ENCODE measurements at regions not wholly inside any gene's neighbourhood (a gene's known extent, or its start where the extent isn't known, plus 50 kb on each side); places are given as distances from the start of the nearest gene placed in this dataset.
"Not testable (repeated sequence)": the region's sequence is repeated elsewhere in the genome, so short reads cannot be mapped to it uniquely, and the experiment has no call there.

- POLR2A ChIA-PET = no interaction called here
- no peak for TF ChIP-seq EZH2phosphoT487 (IDR thresholded peaks at IDR 0.05; ENCODE audit: borderline replicate concordance, low read depth, low read length)
- no peak for TF ChIP-seq CTCF (conservative IDR thresholded peaks at IDR 0.05; ENCODE audit: low read length)
- H3K9me3 ChIP-seq (ENCODE audit: low read length) = no peaks in the 10 kb centered on the region
Measured at GRCh38 chr11:37843603-37844002, 1245.6 kb upstream of the RAG2 start.

DNA sequence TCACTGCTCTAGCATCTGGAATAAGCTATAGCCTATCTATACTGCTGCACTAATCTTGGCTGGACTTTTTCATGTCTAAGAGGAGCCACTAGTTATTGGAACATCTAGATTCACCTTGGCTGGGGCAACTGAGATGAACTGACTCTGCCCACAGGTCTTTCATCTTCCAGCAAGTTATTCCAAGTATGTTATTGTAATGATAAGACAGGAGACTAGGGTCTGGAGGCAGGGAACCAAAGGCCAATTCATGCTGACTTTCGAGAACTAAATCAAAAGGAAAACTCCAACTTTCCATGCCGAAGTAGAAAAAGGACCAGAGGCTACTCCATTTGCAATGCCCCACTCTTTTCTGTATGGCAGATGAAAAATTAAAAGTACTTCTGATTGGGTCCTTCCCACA lies 1243.0 kb upstream of the RAG2 start:
- H3K27ac ChIP-seq (ENCODE audit: low read depth, low read length, poor library complexity, severe bottlenecking) = no peak overlapping the region
- DNase-seq (ENCODE audit: low spot score) = no peak
- H3K79me2 ChIP-seq (ENCODE audit: insufficient read depth, low read depth, low read length) = no peaks in the 10 kb centered on the region
- H3K9me2 ChIP-seq (ENCODE audit: insufficient read depth, low read length) = no peaks in the 10 kb centered on the region
- no peaks in the 10 kb centered on the region for H3K4me1 ChIP-seq (ENCODE audit: insufficient read depth, low read length, poor library complexity, severe bottlenecking)
- no TSS peak for BruUV-seq (replicated peaks)
- no peaks in the 10 kb centered on the region for H3K9me3 ChIP-seq (ENCODE audit: low read length)
- H3K4me3 ChIP-seq (ENCODE audit: low read depth, low read length, poor library complexity, severe bottlenecking) = no peak overlapping the region
- ChIA-PET POLR2A (no interaction called here), CTCF (ENCODE audit: unreplicated experiment) (no interaction called here)
- H2AFZ ChIP-seq (ENCODE audit: low read length) = no peak overlapping the region
- TF ChIP-seq EZH2phosphoT487 (IDR thresholded peaks at IDR 0.05; ENCODE audit: borderline replicate concordance, low read depth, low read length) (no peak), CTCF (conservative IDR thresholded peaks at IDR 0.05; ENCODE audit: low read length) (no peak)
- no peak overlapping the region for H3K4me2 ChIP-seq (ENCODE audit: low read length)
- no peaks in the 10 kb centered on the region for H3K36me3 ChIP-seq (ENCODE audit: insufficient read depth, low read length)
- H4K20me1 ChIP-seq (ENCODE audit: insufficient read depth, low read length) = no peaks in the 10 kb centered on the region
- intact Hi-C loops (cut with micrococcal nuclease; ENCODE audit: unreplicated experiment) = no loop called here

More at GRCh38 chr11:37843603-37844002, 1245.6 kb upstream of the RAG2 start:
- no peak overlapping the region for H2AFZ ChIP-seq (ENCODE audit: low read length)
- H4K20me1 ChIP-seq (ENCODE audit: insufficient read depth, low read length) = no peaks in the 10 kb centered on the region
- H3K4me1 ChIP-seq (ENCODE audit: insufficient read depth, low read length, poor library complexity, severe bottlenecking) = no peaks in the 10 kb centered on the region
- no peaks in the 10 kb centered on the region for H3K36me3 ChIP-seq (ENCODE audit: insufficient read depth, low read length)
- no peak for DNase-seq (ENCODE audit: low spot score)
- no peaks in the 10 kb centered on the region for H3K79me2 ChIP-seq (ENCODE audit: insufficient read depth, low read depth, low read length)
- CTCF ChIA-PET (ENCODE audit: unreplicated experiment) = no interaction called here
- H3K27ac ChIP-seq (ENCODE audit: low read depth, low read length, poor library complexity, severe bottlenecking) = no peak overlapping the region
- no TSS peak for BruUV-seq (replicated peaks)
- no peak overlapping the region for H3K4me3 ChIP-seq (ENCODE audit: low read depth, low read length, poor library complexity, severe bottlenecking)
- H3K9me2 ChIP-seq (ENCODE audit: insufficient read depth, low read length) = no peaks in the 10 kb centered on the region
- intact Hi-C loops (cut with micrococcal nuclease; ENCODE audit: unreplicated experiment) = no loop called here
- no peak overlapping the region for H3K4me2 ChIP-seq (ENCODE audit: low read length)

DNA sequence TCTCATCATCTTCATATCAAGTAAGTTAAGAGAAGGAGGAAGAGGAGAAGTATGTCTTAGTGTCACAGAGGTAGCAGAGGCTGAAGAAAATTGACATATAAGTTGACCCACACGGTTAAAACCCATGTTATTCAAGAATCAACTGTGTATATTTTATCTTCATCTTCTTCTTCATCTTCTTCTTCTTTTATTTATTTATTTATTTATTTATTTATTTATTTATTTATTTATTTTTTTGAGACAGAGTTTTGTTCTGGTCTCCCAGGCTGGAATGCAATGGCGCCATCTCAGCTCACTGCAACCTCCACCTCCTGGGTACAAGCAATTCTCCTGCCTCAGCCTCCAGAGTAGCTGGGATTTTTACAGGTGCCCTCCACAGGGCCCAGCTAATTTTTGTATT lies 1242.3 kb upstream of the RAG2 start:
- H3K27ac ChIP-seq (ENCODE audit: low read depth, low read length, poor library complexity, severe bottlenecking); H3K36me3 ChIP-seq (ENCODE audit: insufficient read depth, low read length); H3K4me2 ChIP-seq (ENCODE audit: low read length); H4K20me1 ChIP-seq (ENCODE audit: insufficient read depth, low read length); DNase-seq (ENCODE audit: low spot score); H3K9me3 ChIP-seq (ENCODE audit: low read length); CTCF ChIA-PET (ENCODE audit: unreplicated experiment); H3K9me2 ChIP-seq (ENCODE audit: insufficient read depth, low read length); H3K79me2 ChIP-seq (ENCODE audit: insufficient read depth, low read depth, low read length); POLR2A ChIA-PET; H3K4me3 ChIP-seq (ENCODE audit: low read depth, low read length, poor library complexity, severe bottlenecking); BruUV-seq (replicated peaks); intact Hi-C loops (cut with micrococcal nuclease; ENCODE audit: unreplicated experiment); H2AFZ ChIP-seq (ENCODE audit: low read length); H3K4me1 ChIP-seq (ENCODE audit: insufficient read depth, low read length, poor library complexity, severe bottlenecking): not testable (repeated sequence)

Data from OCI-LY7 (cell line).